IMR-90 (cell line): ENCODE measurements at regions not wholly inside any gene's neighbourhood (a gene's known extent, or its start where the extent isn't known, plus 50 kb on each side); places are given as distances from the start of the nearest gene placed in this dataset.

Experiments
- BHLHE40 ChIP-seq: fragments of 150-350 bp; IDR thresholded peaks from 2 replicates; pipeline ENCODE4 v1.6.1; 2016; ENCODE audit warnings: mild to moderate bottlenecking, low read depth, low read length
- CEBPB ChIP-seq: IDR thresholded peaks from 2 replicates; pipeline ENCODE4 v1.6.1; 2012; ENCODE audit warnings: low read depth, low read length, improper control_type of control experiment
- CHD1 ChIP-seq: IDR thresholded peaks from 2 replicates; pipeline ENCODE4 v1.6.1; 2012; ENCODE audit warnings: low read depth, low read length, improper control_type of control experiment
- FOS ChIP-seq: fragments of 150-350 bp; IDR thresholded peaks from 2 replicates; pipeline ENCODE4 v1.6.1; 2016; ENCODE audit warnings: low read depth, low read length
- MAFK ChIP-seq: IDR thresholded peaks from 2 replicates; pipeline ENCODE4 v1.6.1; 2012; ENCODE audit warnings: low read depth, low read length, improper control_type of control experiment
- MAZ ChIP-seq: IDR thresholded peaks from 2 replicates; pipeline ENCODE4 v1.6.1; 2012; ENCODE audit warnings: low read depth, mild to moderate bottlenecking, low read length, improper control_type of control experiment, moderate library complexity, borderline replicate concordance
- MXI1 ChIP-seq: IDR thresholded peaks from 2 replicates; pipeline ENCODE4 v1.6.1; 2012; ENCODE audit warnings: low read depth, mild to moderate bottlenecking, low read length, moderate library complexity, borderline replicate concordance
- NFE2L2 ChIP-seq: fragments of 150-350 bp; IDR thresholded peaks from 2 replicates; pipeline ENCODE4 v1.6.1; 2016; ENCODE audit warnings: low read depth, mild to moderate bottlenecking, low read length
- POLR2A ChIP-seq: IDR thresholded peaks from 2 replicates; pipeline ENCODE4 v1.6.1; 2012; ENCODE audit warnings: mild to moderate bottlenecking, low read depth, low read length
- RAD21 ChIP-seq: IDR thresholded peaks from 2 replicates; pipeline ENCODE4 v1.6.1; 2012; ENCODE audit warnings: low read length, improper control_type of control experiment
- RCOR1 ChIP-seq: IDR thresholded peaks from 2 replicates; pipeline ENCODE4 v1.6.1; 2012; ENCODE audit warnings: mild to moderate bottlenecking, low read length, improper control_type of control experiment; ENCODE audit not compliant: insufficient replicate concordance
- SMC3 ChIP-seq: fragments of 150-350 bp; IDR thresholded peaks from 2 replicates; pipeline ENCODE4 v1.6.1; 2016; ENCODE audit warnings: low read depth, mild to moderate bottlenecking, antibody characterized with exemption, low read length, moderate library complexity
- USF2 ChIP-seq: fragments of 150-350 bp; IDR thresholded peaks from 2 replicates; pipeline ENCODE4 v1.6.1; 2017; ENCODE audit warnings: mild to moderate bottlenecking, antibody characterized with exemption, low read length, low read depth
- TF ChIP-seq, protein P1 (sequence below): conservative IDR thresholded peaks from 2 replicates; pipeline ENCODE4 v1.5.1; 2012; ENCODE audit warnings: mild to moderate bottlenecking, low read depth, low read length, improper control_type of control experiment

- TF ChIP-seq, protein P1, sequence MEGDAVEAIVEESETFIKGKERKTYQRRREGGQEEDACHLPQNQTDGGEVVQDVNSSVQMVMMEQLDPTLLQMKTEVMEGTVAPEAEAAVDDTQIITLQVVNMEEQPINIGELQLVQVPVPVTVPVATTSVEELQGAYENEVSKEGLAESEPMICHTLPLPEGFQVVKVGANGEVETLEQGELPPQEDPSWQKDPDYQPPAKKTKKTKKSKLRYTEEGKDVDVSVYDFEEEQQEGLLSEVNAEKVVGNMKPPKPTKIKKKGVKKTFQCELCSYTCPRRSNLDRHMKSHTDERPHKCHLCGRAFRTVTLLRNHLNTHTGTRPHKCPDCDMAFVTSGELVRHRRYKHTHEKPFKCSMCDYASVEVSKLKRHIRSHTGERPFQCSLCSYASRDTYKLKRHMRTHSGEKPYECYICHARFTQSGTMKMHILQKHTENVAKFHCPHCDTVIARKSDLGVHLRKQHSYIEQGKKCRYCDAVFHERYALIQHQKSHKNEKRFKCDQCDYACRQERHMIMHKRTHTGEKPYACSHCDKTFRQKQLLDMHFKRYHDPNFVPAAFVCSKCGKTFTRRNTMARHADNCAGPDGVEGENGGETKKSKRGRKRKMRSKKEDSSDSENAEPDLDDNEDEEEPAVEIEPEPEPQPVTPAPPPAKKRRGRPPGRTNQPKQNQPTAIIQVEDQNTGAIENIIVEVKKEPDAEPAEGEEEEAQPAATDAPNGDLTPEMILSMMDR, result no peak
- no peak for TF ChIP-seq USF2
- no peak for TF ChIP-seq POLR2A
- no peak for TF ChIP-seq RAD21
- no peak for TF ChIP-seq MAFK
- TF ChIP-seq MXI1, result no peak
- TF ChIP-seq SMC3, result no peak
- no peak for TF ChIP-seq CHD1
- no peak for TF ChIP-seq NFE2L2
- TF ChIP-seq RCOR1, result no peak
- TF ChIP-seq CEBPB, result no peak
- no peak for TF ChIP-seq MAZ
- no peak for TF ChIP-seq BHLHE40
- no peak for TF ChIP-seq FOS
Measured at GRCh38 chr10:30187010-30187409, 127.6 kb upstream of the JCAD start.
